IPS DF 6.9 (cell line): ENCODE measurements at regions not wholly inside any gene's neighbourhood (a gene's known extent, or its start where the extent isn't known, plus 50 kb on each side); places are given as distances from the start of the nearest gene placed in this dataset.

Experiments used
- DNase-seq: peaks from one replicate; pipeline ENCODE4 v3.0.0-alpha.2; 2013; ENCODE audit warnings: low read depth, low spot score
- H3K27ac ChIP-seq: one replicate; pipeline ENCODE4 v1.5.1; 2013; ENCODE audit warnings: low read length, control low read depth
- H3K27me3 ChIP-seq: 2 replicates; pipeline ENCODE4 v1.6.1; 2013; ENCODE audit warnings: mild to moderate bottlenecking, low read length; ENCODE audit not compliant: control insufficient read depth, insufficient read depth
- H3K36me3 ChIP-seq: 2 replicates; pipeline ENCODE4 v1.6.1; 2013; ENCODE audit warnings: low read length; ENCODE audit not compliant: control insufficient read depth, insufficient read depth
- H3K4me1 ChIP-seq: 2 replicates; pipeline ENCODE4 v1.6.1; 2013; ENCODE audit warnings: low read length; ENCODE audit not compliant: control insufficient read depth, insufficient read depth
- H3K4me3 ChIP-seq: 2 replicates; pipeline ENCODE4 v1.5.1; 2013; ENCODE audit warnings: mild to moderate bottlenecking, low read length
- H3K9me3 ChIP-seq: 2 replicates; pipeline ENCODE4 v1.6.1; 2013; ENCODE audit warnings: low read length, inconsistent platforms; ENCODE audit not compliant: control insufficient read depth, insufficient read depth
- WGBS: extraction: QIAGEN DNeasy Blood & Tissue Kit; methylation state at CpG from one replicate; pipeline ENCODE4 v1.1.7; 2013; ENCODE audit warnings: mixed read lengths, missing lambda C conversion rate; ENCODE audit not compliant: insufficient read length, insufficient coverage; 5-methylcytosine and 5-hydroxymethylcytosine counted together

GRCh38 chr15:39396979-39397615 lies 183.8 kb upstream of the THBS1 start:
- Histone ChIP-seq H3K36me3 (no peaks in the 10 kb centered on the region), H3K27me3 (no peaks in the 10 kb centered on the region), H3K4me1 (no peaks in the 10 kb centered on the region), H3K9me3 (no peaks in the 10 kb centered on the region), H3K27ac (no peak overlapping the region), H3K4me3 (no peak overlapping the region)
- no CpG with 5 or more reads among the region's 8 CpGs for WGBS
- DNase-seq = no peak

- H3K27ac ChIP-seq = no peak overlapping the region
- DNase-seq = no peak
- H3K36me3 ChIP-seq = no peaks in the 10 kb centered on the region
- no CpG with 5 or more reads among the region's 3 CpGs for WGBS
- no peaks in the 10 kb centered on the region for H3K9me3 ChIP-seq
- no peaks in the 10 kb centered on the region for H3K4me1 ChIP-seq
- no peak overlapping the region for H3K4me3 ChIP-seq
- H3K27me3 ChIP-seq = no peaks in the 10 kb centered on the region
Measured at GRCh38 chr15:39397883-39398282, 183.0 kb upstream of the THBS1 start.

GRCh38 chr15:39399600-39399999 lies 181.3 kb upstream of the THBS1 start:
- no peak overlapping the region for H3K4me3 ChIP-seq
- H3K27me3 ChIP-seq = no peaks in the 10 kb centered on the region
- no peak overlapping the region for H3K27ac ChIP-seq
- WGBS = no CpG with 5 or more reads among the region's 2 CpGs
- H3K4me1 ChIP-seq = no peaks in the 10 kb centered on the region
- no peak for DNase-seq
- H3K9me3 ChIP-seq = no peaks in the 10 kb centered on the region
- H3K36me3 ChIP-seq = no peaks in the 10 kb centered on the region

GRCh38 chr15:39400002-39400401 lies 180.9 kb upstream of the THBS1 start:
- H3K9me3 ChIP-seq = no peaks in the 10 kb centered on the region
- no peaks in the 10 kb centered on the region for H3K36me3 ChIP-seq
- no peak overlapping the region for H3K27ac ChIP-seq
- no peaks in the 10 kb centered on the region for H3K4me1 ChIP-seq
- no peak for DNase-seq
- no CpG with 5 or more reads among the region's 1 CpG for WGBS
- H3K27me3 ChIP-seq = no peaks in the 10 kb centered on the region
- H3K4me3 ChIP-seq = no peak overlapping the region

GRCh38 chr15:39400821-39401550 lies 179.9 kb upstream of the THBS1 start:
- Histone ChIP-seq H3K27me3 (no peaks in the 10 kb centered on the region), H3K36me3 (no peaks in the 10 kb centered on the region), H3K27ac (no peak overlapping the region), H3K4me1 (no peaks in the 10 kb centered on the region), H3K4me3 (no peak overlapping the region), H3K9me3 (no peaks in the 10 kb centered on the region)
- DNase-seq = no peak
- WGBS = no CpG with 5 or more reads among the region's 7 CpGs

- DNase-seq = no peak
- H3K27ac ChIP-seq = no peak overlapping the region
- no CpG with 5 or more reads among the region's 3 CpGs for WGBS
Measured at GRCh38 chr15:39403640-39404117, 177.2 kb upstream of the THBS1 start.

GRCh38 chr15:39404767-39405181 lies 176.1 kb upstream of the THBS1 start:
- no peaks in the 10 kb centered on the region for H3K4me1 ChIP-seq
- no peak overlapping the region for H3K27ac ChIP-seq
- no peaks in the 10 kb centered on the region for H3K9me3 ChIP-seq
- no peak for DNase-seq
- no peaks in the 10 kb centered on the region for H3K36me3 ChIP-seq
- no CpG with 5 or more reads among the region's 5 CpGs for WGBS
- H3K27me3 ChIP-seq = no peaks in the 10 kb centered on the region
- no peak overlapping the region for H3K4me3 ChIP-seq

More at GRCh38 chr15:39403640-39404117, 177.2 kb upstream of the THBS1 start:
- H3K9me3 ChIP-seq = no peaks in the 10 kb centered on the region
- no peaks in the 10 kb centered on the region for H3K4me1 ChIP-seq
- no peak overlapping the region for H3K4me3 ChIP-seq
- no peaks in the 10 kb centered on the region for H3K27me3 ChIP-seq
- H3K36me3 ChIP-seq = no peaks in the 10 kb centered on the region

GRCh38 chr15:39406485-39406884 lies 174.4 kb upstream of the THBS1 start:
- H3K9me3 ChIP-seq = no peaks in the 10 kb centered on the region
- H3K27ac ChIP-seq = no peak overlapping the region
- no CpG with 5 or more reads among the region's 6 CpGs for WGBS
- no peak for DNase-seq
- H3K27me3 ChIP-seq = no peaks in the 10 kb centered on the region
- no peaks in the 10 kb centered on the region for H3K4me1 ChIP-seq
- no peak overlapping the region for H3K4me3 ChIP-seq
- no peaks in the 10 kb centered on the region for H3K36me3 ChIP-seq

- H3K9me3 ChIP-seq = no peaks in the 10 kb centered on the region
- H3K4me3 ChIP-seq = no peak overlapping the region
- no peak overlapping the region for H3K27ac ChIP-seq
- H3K36me3 ChIP-seq = no peaks in the 10 kb centered on the region
- no CpG with 5 or more reads among the region's 2 CpGs for WGBS
- no peaks in the 10 kb centered on the region for H3K4me1 ChIP-seq
- DNase-seq = no peak
- H3K27me3 ChIP-seq = no peaks in the 10 kb centered on the region
Measured at GRCh38 chr15:39407116-39407515, 173.8 kb upstream of the THBS1 start.

- Histone ChIP-seq H3K27me3 (no peaks in the 10 kb centered on the region), H3K36me3 (no peaks in the 10 kb centered on the region), H3K9me3 (no peaks in the 10 kb centered on the region), H3K4me1 (no peaks in the 10 kb centered on the region), H3K27ac (no peak overlapping the region), H3K4me3 (no peak overlapping the region)
- DNase-seq = no peak
- WGBS = no CpG with 5 or more reads among the region's 2 CpGs
Measured at GRCh38 chr15:39409876-39410530, 170.9 kb upstream of the THBS1 start.
